ENCODE measurements at regions not wholly inside any gene's neighbourhood (a gene's known extent, or its start where the extent isn't known, plus 50 kb on each side); places are given as distances from the start of the nearest gene placed in this dataset.

GRCh38 chr4:58216461-58216860 lies 1106.3 kb upstream of the IGFBP7 start:
- H3K27ac ChIP-seq, result no peak overlapping the region
- H3K9me3 ChIP-seq, result peaks cover 0 to 8% of the 10 kb centered on the region in 2 donors
- H3K4me1 ChIP-seq, result no peaks in the 10 kb centered on the region
- DNase-seq (no peak), ATAC-seq (no peak)
- TF ChIP-seq CTCF (IDR thresholded peaks at IDR 0.05), result no peak
- H3K4me3 ChIP-seq, result no peak overlapping the region
- intact Hi-C loops (cut with DNase I), result no loop called here
- H3K36me3 ChIP-seq, result no peaks in the 10 kb centered on the region
- H3K27me3 ChIP-seq, result no peaks in the 10 kb centered on the region

GRCh38 chr4:58214376-58214775 lies 1104.2 kb upstream of the IGFBP7 start:
- Histone ChIP-seq H3K27ac (no peak overlapping the region), H3K4me3 (no peak overlapping the region), H3K36me3 (no peaks in the 10 kb centered on the region), H3K27me3 (no peaks in the 10 kb centered on the region), H3K4me1 (no peaks in the 10 kb centered on the region), H3K9me3 (no peaks in the 10 kb centered on the region)
- TF ChIP-seq CTCF (IDR thresholded peaks at IDR 0.05), result no peak
- intact Hi-C loops (cut with DNase I), result no loop called here
- ATAC-seq, result no peak
- no peak for DNase-seq

GRCh38 chr4:58209551-58209950 lies 1099.4 kb upstream of the IGFBP7 start:
- H3K4me3 ChIP-seq, result no peak overlapping the region
- intact Hi-C loops (cut with DNase I), result no loop called here
- no peak for ATAC-seq
- no peaks in the 10 kb centered on the region for H3K9me3 ChIP-seq
- H3K4me1 ChIP-seq, result no peaks in the 10 kb centered on the region
- no peaks in the 10 kb centered on the region for H3K36me3 ChIP-seq
- DNase-seq, result no peak
- H3K27me3 ChIP-seq, result no peaks in the 10 kb centered on the region
- H3K27ac ChIP-seq, result no peak overlapping the region
- no peak for TF ChIP-seq CTCF (IDR thresholded peaks at IDR 0.05)

GRCh38 chr4:58209001-58209400 lies 1098.8 kb upstream of the IGFBP7 start:
- ATAC-seq, result no peak

GRCh38 chr4:58205446-58206235 lies 1095.5 kb upstream of the IGFBP7 start:
- no peak overlapping the region for H3K27ac ChIP-seq
- no peaks in the 10 kb centered on the region for H3K36me3 ChIP-seq
- ATAC-seq (no peak), DNase-seq (peak in 2 of 4 donors; percentile 24 to 29)
- H3K4me3 ChIP-seq, result no peak overlapping the region
- H3K4me1 ChIP-seq, result no peaks in the 10 kb centered on the region
- intact Hi-C loops (cut with DNase I), result no loop called here
- no peak for TF ChIP-seq CTCF (IDR thresholded peaks at IDR 0.05)
- no peaks in the 10 kb centered on the region for H3K9me3 ChIP-seq
- no peaks in the 10 kb centered on the region for H3K27me3 ChIP-seq

More at GRCh38 chr4:58209001-58209400, 1098.8 kb upstream of the IGFBP7 start:
- intact Hi-C loops (cut with DNase I), result no loop called here
- Histone ChIP-seq H3K27me3 (no peaks in the 10 kb centered on the region), H3K4me3 (no peak overlapping the region), H3K9me3 (no peaks in the 10 kb centered on the region), H3K27ac (no peak overlapping the region), H3K4me1 (no peaks in the 10 kb centered on the region), H3K36me3 (no peaks in the 10 kb centered on the region)
- TF ChIP-seq CTCF (IDR thresholded peaks at IDR 0.05), result no peak
- DNase-seq, result no peak

Data from left lung (tissue), 4 donors.